Esophagus squamous epithelium (tissue), 4 donors: ENCODE measurements at regions not wholly inside any gene's neighbourhood (a gene's known extent, or its start where the extent isn't known, plus 50 kb on each side); places are given as distances from the start of the nearest gene placed in this dataset.

Experiments used
- POLR2A ChIP-seq, 4 donors: fragments of 450-650 bp; IDR thresholded peaks; one replicate each; pipeline ENCODE4 v1.6.1; 2017; ENCODE audit warnings: antibody characterized with exemption in 4 of 4, mild to moderate bottlenecking in 4 of 4, moderate library complexity in 3 of 4
- TF ChIP-seq, protein P1 (sequence below), 6 experiments: fragments of 450-650 bp in 4 of 6; fragments of 200-600 bp in 2 of 6; sonication (generic) in 2 of 6; IDR thresholded peaks; one replicate each; pipeline ENCODE4 v1.5.1; 2016 to 2019; ENCODE audit warnings: antibody characterized with exemption in 6 of 6, mild to moderate bottlenecking in 4 of 6, moderate library complexity in 4 of 6

DNA sequence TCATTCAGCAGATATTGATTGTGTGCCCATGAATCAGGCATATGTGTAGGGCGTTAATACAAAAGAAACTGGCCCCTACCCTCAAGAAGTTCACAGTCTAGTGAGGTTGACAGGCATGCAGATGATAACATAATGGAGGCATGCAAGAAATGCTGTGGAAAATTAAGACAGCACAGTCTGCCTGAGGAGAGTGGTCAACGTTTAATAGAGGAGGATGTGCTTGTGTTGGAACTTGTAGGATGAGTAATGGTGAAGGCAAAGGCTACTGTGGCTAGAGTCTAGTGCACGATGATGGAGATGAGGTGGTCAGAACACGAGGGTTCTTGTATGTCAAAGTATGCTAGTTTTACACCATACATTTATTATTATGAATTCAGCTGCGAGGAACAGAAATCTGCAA, 295.7 kb downstream of the SOX2 start:
- TF ChIP-seq, protein P1, sequence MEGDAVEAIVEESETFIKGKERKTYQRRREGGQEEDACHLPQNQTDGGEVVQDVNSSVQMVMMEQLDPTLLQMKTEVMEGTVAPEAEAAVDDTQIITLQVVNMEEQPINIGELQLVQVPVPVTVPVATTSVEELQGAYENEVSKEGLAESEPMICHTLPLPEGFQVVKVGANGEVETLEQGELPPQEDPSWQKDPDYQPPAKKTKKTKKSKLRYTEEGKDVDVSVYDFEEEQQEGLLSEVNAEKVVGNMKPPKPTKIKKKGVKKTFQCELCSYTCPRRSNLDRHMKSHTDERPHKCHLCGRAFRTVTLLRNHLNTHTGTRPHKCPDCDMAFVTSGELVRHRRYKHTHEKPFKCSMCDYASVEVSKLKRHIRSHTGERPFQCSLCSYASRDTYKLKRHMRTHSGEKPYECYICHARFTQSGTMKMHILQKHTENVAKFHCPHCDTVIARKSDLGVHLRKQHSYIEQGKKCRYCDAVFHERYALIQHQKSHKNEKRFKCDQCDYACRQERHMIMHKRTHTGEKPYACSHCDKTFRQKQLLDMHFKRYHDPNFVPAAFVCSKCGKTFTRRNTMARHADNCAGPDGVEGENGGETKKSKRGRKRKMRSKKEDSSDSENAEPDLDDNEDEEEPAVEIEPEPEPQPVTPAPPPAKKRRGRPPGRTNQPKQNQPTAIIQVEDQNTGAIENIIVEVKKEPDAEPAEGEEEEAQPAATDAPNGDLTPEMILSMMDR (IDR thresholded peaks at IDR 0.05): no peak
- no peak for TF ChIP-seq POLR2A (IDR thresholded peaks at IDR 0.05)
